ENCODE measurements at regions not wholly inside any gene's neighbourhood (a gene's known extent, or its start where the extent isn't known, plus 50 kb on each side); places are given as distances from the start of the nearest gene placed in this dataset.
"Not testable (repeated sequence)": the region's sequence is repeated elsewhere in the genome, so short reads cannot be mapped to it uniquely, and the experiment has no call there.

- ATAC-seq (ENCODE audit: low read depth): no peak
- no peaks in the 10 kb centered on the region for H3K4me1 ChIP-seq (ENCODE audit: insufficient read depth, poor library complexity, severe bottlenecking)
- peaks cover 61% of the 10 kb centered on the region for H3K36me3 ChIP-seq (ENCODE audit: low read depth)
- H3K9me3 ChIP-seq (ENCODE audit: severe bottlenecking): no peaks in the 10 kb centered on the region
- no peak overlapping the region for H3K4me3 ChIP-seq (ENCODE audit: severe bottlenecking)
- no peak overlapping the region for H3K27ac ChIP-seq (ENCODE audit: poor library complexity, severe bottlenecking)
- no peaks in the 10 kb centered on the region for H3K27me3 ChIP-seq (ENCODE audit: insufficient read depth, poor library complexity, severe bottlenecking)
- no peak for TF ChIP-seq CTCF (IDR thresholded peaks at IDR 0.05; ENCODE audit: poor library complexity, severe bottlenecking)
- no peak for DNase-seq (ENCODE audit: low spot score)
Measured at GRCh38 chr7:149588930-149589329, 91.3 kb upstream of the ZNF746 start.

GRCh38 chr7:149586646-149587645 is 89.3 kb upstream of the ZNF746 start:
- no peak overlapping the region for H3K4me3 ChIP-seq (ENCODE audit: severe bottlenecking)
- no peak for DNase-seq (ENCODE audit: low spot score)

GRCh38 chr7:149584530-149584929 is 86.9 kb upstream of the ZNF746 start:
- Histone ChIP-seq H3K27me3 (ENCODE audit: insufficient read depth, poor library complexity, severe bottlenecking) (no peaks in the 10 kb centered on the region), H3K4me3 (ENCODE audit: severe bottlenecking) (no peak overlapping the region), H3K4me1 (ENCODE audit: insufficient read depth, poor library complexity, severe bottlenecking) (no peaks in the 10 kb centered on the region), H3K27ac (ENCODE audit: poor library complexity, severe bottlenecking) (no peak overlapping the region), H3K36me3 (ENCODE audit: low read depth) (peaks cover 74% of the 10 kb centered on the region), H3K9me3 (ENCODE audit: severe bottlenecking) (peaks cover 8% of the 10 kb centered on the region)
- ATAC-seq (ENCODE audit: low read depth): no peak
- DNase-seq (ENCODE audit: low spot score): no peak
- no peak for TF ChIP-seq CTCF (IDR thresholded peaks at IDR 0.05; ENCODE audit: poor library complexity, severe bottlenecking)

More at GRCh38 chr7:149586646-149587645, 89.3 kb upstream of the ZNF746 start:
- no peak for ATAC-seq (ENCODE audit: low read depth)
- H3K36me3 ChIP-seq (ENCODE audit: low read depth): peaks cover 67% of the 10 kb centered on the region
- H3K27ac ChIP-seq (ENCODE audit: poor library complexity, severe bottlenecking): no peak overlapping the region
- H3K9me3 ChIP-seq (ENCODE audit: severe bottlenecking): no peaks in the 10 kb centered on the region
- TF ChIP-seq CTCF (IDR thresholded peaks at IDR 0.05; ENCODE audit: poor library complexity, severe bottlenecking): no peak
- H3K27me3 ChIP-seq (ENCODE audit: insufficient read depth, poor library complexity, severe bottlenecking): no peaks in the 10 kb centered on the region
- no peaks in the 10 kb centered on the region for H3K4me1 ChIP-seq (ENCODE audit: insufficient read depth, poor library complexity, severe bottlenecking)

GRCh38 chr7:149584009-149584408 is 86.4 kb upstream of the ZNF746 start:
- Histone ChIP-seq H3K4me1 (ENCODE audit: insufficient read depth, poor library complexity, severe bottlenecking) (no peaks in the 10 kb centered on the region), H3K27me3 (ENCODE audit: insufficient read depth, poor library complexity, severe bottlenecking) (no peaks in the 10 kb centered on the region), H3K9me3 (ENCODE audit: severe bottlenecking) (peaks cover 10% of the 10 kb centered on the region), H3K36me3 (ENCODE audit: low read depth) (peaks cover 69% of the 10 kb centered on the region), H3K27ac (ENCODE audit: poor library complexity, severe bottlenecking) (no peak overlapping the region), H3K4me3 (ENCODE audit: severe bottlenecking) (no peak overlapping the region)
- TF ChIP-seq CTCF (IDR thresholded peaks at IDR 0.05; ENCODE audit: poor library complexity, severe bottlenecking): no peak
- ATAC-seq (ENCODE audit: low read depth): no peak
- no peak for DNase-seq (ENCODE audit: low spot score)

GRCh38 chr7:149580328-149580727 is 82.7 kb upstream of the ZNF746 start:
- ATAC-seq (ENCODE audit: low read depth) (no peak), DNase-seq (ENCODE audit: low spot score) (no peak)
- peaks cover 10% of the 10 kb centered on the region for H3K9me3 ChIP-seq (ENCODE audit: severe bottlenecking)
- H3K4me1 ChIP-seq (ENCODE audit: insufficient read depth, poor library complexity, severe bottlenecking): no peaks in the 10 kb centered on the region
- no peaks in the 10 kb centered on the region for H3K27me3 ChIP-seq (ENCODE audit: insufficient read depth, poor library complexity, severe bottlenecking)
- no peak overlapping the region for H3K4me3 ChIP-seq (ENCODE audit: severe bottlenecking)
- TF ChIP-seq CTCF (IDR thresholded peaks at IDR 0.05; ENCODE audit: poor library complexity, severe bottlenecking): no peak
- H3K27ac ChIP-seq (ENCODE audit: poor library complexity, severe bottlenecking): no peak overlapping the region
- peaks cover 45% of the 10 kb centered on the region for H3K36me3 ChIP-seq (ENCODE audit: low read depth)

GRCh38 chr7:149579365-149579764 is 81.8 kb upstream of the ZNF746 start:
- peaks cover 37% of the 10 kb centered on the region for H3K36me3 ChIP-seq (ENCODE audit: low read depth)

GRCh38 chr7:149574428-149574827 is 76.8 kb upstream of the ZNF746 start:
- H3K9me3 ChIP-seq (ENCODE audit: severe bottlenecking); ATAC-seq (ENCODE audit: low read depth); DNase-seq (ENCODE audit: low spot score); H3K4me1 ChIP-seq (ENCODE audit: insufficient read depth, poor library complexity, severe bottlenecking); H3K4me3 ChIP-seq (ENCODE audit: severe bottlenecking); H3K27ac ChIP-seq (ENCODE audit: poor library complexity, severe bottlenecking); H3K27me3 ChIP-seq (ENCODE audit: insufficient read depth, poor library complexity, severe bottlenecking); H3K36me3 ChIP-seq (ENCODE audit: low read depth): not testable (repeated sequence)

More at GRCh38 chr7:149579365-149579764, 81.8 kb upstream of the ZNF746 start:
- H3K27ac ChIP-seq (ENCODE audit: poor library complexity, severe bottlenecking); ATAC-seq (ENCODE audit: low read depth); H3K9me3 ChIP-seq (ENCODE audit: severe bottlenecking); DNase-seq (ENCODE audit: low spot score); H3K27me3 ChIP-seq (ENCODE audit: insufficient read depth, poor library complexity, severe bottlenecking); H3K4me1 ChIP-seq (ENCODE audit: insufficient read depth, poor library complexity, severe bottlenecking); H3K4me3 ChIP-seq (ENCODE audit: severe bottlenecking): not testable (repeated sequence)

All from RWPE2 (cell line).